DMS153 treated with DMSO at 0.1 percent for 48 hours (cell line): ENCODE measurements at regions not wholly inside any gene's neighbourhood (a gene's known extent, or its start where the extent isn't known, plus 50 kb on each side); places are given as distances from the start of the nearest gene placed in this dataset.
"Not testable (repeated sequence)": the region's sequence is repeated elsewhere in the genome, so short reads cannot be mapped to it uniquely, and the experiment has no call there.

Source experiments
- DNase-seq: peaks from one replicate; lab custom pipeline; 2025; ENCODE audit not compliant: unreplicated experiment; lab: John Stamatoyannopoulos, UW

DNA sequence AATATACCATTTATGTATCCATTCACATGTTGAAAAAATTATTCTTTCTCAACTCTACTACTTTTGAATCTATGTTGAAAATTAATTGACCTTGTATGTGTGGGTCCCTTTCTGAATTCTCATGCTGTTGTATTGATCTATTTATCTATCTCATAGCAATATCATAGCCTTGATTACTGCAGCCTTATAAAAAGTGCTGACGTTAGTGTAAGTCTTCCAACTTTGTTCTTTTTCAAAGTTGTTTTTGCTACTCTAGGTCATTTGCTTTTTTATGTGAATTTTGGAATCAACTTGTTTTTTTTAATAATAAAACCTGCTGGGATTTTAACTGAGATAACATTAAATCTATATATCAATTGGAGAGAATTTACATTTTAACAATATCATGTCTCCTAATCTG is 52.2 kb upstream of the PAX3 start:
- no peak for DNase-seq

DNA sequence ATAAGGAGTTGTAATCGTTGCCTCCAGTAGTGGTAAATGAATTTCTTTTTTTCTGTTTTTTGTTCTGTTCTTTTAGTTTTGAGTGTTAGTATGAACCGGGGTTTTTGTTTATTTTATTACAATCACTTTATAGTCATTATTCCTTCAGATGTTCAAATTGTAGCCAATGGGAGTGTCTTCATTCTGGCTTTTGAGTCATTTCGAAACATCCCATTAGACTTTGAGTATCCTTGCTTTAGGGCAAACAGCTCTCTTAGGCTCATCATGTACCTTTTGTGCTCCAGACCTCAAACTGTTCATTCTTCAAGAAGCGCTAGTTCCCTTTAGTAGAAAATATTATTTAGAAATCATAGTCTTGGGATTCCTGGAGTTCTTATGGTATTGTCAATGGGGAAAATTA is 54.2 kb upstream of the PAX3 start:
- no peak for DNase-seq

DNA sequence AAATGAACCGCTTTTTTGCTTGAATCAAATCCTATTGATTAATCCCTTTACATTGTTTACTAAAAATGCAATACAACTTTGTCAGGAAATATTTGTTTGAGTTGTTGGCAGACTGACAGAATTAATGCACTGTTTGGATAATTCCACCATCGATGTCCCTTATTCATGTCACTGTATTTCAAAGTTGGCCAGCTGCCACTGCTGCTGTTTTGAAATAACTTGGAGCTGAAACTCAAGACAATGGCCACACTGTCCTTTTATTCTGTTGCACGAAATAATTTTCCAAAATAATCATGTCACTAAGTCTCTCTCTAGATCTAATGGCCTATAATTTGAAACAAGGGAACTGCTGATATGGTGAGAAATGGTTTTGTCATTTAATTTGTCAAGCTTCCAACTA is 55.2 kb upstream of the PAX3 start:
- peak; percentile 43 for DNase-seq

DNA sequence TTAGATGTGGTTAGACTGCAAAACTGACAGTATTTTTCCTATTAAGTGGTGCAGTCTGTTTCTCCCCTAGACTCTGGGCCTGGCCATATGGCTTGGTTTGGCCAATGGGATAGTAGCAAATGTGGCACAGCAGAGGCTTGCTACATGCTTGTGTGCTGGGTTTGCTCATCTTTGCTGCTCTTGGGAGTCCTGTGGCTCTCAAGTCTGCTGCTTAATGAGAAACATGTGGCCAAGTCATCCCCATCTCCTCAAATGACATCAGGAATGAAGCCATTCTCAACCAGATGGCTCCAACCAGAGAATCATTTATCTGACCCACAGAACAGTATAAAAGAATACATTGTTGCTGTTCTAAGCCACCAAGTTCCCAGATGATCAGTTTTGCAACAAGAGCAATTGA is 57.1 kb upstream of the PAX3 start:
- no peak for DNase-seq

DNA sequence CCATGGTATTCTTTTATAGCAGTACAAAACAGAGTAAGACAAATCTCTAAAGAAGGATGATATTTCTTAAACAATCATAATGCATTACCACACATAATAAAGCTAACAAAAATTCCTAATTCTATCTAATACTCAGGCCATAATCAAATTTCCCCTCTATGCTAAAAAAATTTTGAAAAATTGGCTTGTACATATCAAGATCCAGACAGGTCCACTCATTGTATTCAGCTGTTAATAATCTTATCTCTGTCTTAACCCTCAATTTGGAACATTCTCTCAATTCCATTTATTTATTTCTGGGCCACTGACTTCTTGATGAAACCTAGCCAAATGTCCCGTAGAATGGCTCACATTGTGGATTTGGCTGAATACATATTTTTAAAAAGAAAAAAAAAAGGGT is 59.1 kb upstream of the PAX3 start:
- no peak for DNase-seq

DNA sequence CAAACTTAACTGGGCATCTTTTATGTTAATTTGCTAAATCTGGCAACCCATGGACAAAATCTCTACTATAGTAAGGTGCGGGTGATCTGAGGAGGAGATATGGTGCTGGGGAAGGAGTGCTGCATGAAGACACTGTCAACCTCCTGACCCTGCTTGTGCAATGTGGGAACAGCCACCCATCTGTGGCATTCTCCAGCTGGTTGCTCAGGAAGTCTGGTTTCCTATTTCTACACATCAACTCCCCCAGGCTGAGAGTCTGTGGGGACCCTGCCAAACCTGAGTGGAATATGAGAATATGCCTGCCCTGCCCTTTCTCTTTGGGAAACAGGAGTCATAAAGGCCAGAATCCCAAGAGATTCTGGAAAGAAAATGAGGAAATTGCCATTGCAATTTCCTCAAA is 60.1 kb upstream of the PAX3 start:
- DNase-seq = no peak

DNA sequence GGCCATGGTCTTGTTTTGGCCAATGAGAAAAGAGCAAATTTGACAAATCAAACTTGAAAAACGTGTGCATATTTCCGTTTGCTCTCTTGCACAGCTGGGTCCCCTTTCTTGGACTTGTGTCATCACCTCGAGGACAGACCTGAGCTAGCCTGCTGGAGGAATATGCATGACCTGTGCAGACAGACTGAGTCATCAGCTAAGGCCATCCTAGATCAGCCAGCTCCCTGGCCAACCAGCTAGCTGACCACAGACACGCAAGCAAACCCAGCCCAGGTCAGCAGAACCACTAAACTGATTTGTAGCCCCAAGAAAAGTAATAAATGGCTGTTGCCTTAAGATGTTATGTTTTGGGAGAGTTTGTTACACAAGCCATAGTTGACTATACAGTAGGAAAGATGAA is 61.3 kb upstream of the PAX3 start:
- no peak for DNase-seq

DNA sequence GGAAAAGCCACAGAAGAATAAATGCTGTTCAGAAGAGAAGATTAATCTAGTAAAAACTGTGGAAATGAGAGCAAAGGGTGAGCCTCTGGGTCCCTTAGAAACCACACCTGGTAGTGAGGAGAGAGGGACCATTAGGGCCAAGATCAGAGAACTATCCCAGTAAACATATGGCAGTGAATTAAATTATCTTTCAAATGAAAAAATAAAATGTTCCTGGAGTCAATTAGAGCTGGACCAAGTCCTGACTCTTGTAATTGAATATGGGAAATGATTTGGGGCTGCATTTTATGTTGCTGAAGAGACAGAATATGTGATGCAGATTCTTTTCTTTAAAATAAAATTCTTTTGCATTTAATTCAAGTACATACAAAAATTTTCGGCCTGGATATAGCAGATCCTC is 62.2 kb upstream of the PAX3 start:
- DNase-seq = no peak

DNA sequence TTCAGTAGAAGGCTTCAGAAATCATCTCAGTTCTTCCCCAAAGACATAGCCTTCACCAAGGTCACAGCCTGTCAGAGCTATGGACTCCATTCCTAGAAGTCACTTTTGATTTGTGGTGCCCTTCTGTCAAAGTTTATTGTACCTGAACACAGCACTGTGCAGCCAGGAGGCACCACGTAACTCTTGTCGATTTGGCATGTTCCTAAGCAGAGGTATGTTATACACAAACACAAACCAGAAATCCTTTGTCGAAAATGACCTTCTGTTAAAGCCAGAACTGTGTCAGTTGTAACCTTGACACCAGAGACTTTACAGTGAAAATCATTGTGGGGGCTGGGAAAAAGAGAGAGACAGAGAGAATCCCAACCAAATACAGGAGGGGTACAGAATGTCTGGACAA is 62.6 kb upstream of the SGPP2 start:
- no peak for DNase-seq

DNA sequence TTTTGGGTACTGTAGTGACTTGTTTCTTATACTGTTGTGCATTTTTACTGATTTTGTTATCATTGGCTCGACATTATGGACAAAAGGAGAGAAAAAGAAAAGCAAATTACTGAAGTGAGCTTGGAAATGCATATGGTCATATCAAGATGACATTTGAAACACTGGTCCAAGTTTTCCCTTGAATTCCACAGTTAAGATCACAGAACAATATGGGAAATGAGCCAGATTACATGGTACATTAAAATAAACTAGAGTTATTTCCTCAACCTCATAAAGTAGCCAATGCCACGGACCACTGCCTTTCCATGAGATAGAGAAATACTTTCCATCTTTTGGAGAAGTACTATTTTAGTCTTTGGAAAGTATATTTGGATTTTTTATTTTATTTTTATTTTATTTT is 62.0 kb upstream of the SGPP2 start:
- no peak for DNase-seq

DNA sequence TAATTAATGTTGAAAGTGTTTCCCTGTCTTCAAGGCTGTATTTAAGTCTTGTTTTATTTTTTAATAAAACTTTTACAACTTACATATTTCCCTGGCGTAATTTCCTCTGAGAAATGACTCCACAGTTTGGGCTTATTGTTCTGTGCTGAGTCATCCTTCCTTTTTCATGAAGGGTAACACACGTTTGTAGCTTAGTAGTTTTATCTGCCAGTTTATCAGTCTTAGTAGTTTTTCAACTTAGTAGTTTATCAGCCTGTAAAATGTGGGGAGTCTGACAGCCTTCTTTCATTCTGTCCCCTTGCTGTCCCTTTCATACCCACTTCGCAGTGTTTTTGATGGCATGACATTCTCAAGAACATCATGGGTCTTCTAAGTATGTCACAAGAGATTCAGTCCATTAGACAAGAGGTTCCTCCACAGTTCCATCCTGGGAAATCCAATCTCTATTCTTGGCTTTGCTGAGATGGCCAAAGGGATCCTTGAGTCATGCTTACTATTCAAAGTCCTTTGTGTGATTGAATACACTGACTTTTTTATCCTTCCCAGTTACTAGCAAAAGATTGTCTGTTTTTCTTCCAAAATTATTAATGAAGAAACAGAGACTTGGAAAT is 60.0 kb upstream of the SGPP2 start:
- DNase-seq = no peak

DNA sequence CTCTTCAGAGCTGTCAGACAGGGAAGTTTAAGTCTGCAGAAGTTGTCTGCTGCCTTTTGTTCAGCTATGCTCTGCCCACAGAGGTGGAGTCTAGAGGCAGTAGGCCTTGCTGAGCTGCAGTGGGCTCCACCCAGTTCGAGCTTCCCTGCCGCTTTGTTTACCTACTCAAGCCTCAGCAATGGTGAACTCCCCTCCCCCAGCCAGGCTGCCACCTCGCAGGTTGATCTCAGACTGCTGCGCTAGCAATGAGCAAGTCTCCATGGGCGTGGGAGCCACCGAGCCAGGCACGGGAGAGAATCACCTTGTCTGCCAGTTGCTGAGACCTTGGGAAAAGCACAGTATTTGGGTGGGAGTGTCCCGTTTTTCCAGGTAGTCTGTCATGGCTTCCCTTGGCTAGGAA is 56.1 kb upstream of the SGPP2 start:
- DNase-seq = not testable (repeated sequence)

DNA sequence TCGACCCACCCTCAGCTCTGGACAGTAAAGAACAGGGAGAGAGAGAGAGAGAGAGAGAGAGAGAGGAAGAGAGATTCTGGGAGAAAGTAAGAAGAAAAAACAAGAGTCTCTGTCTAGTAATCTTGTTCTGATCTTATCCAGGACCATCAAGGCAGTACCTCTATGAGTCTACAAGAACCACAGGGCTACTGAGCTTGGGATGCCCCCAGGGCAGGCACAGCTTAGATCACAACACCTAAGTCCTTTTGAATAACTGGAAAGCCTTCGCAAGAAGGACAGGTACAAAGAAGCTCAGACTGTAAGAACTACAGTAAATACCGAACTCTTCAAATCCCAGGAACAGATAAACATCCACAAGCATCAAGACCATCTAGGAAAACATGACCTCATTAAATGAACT is 51.4 kb upstream of the SGPP2 start:
- no peak for DNase-seq
